ENCODE measurements at regions not wholly inside any gene's neighbourhood (a gene's known extent, or its start where the extent isn't known, plus 50 kb on each side); places are given as distances from the start of the nearest gene placed in this dataset.
A peak's percentile ranks its signal among the peaks of the same experiment; 100 is the strongest.

DNA sequence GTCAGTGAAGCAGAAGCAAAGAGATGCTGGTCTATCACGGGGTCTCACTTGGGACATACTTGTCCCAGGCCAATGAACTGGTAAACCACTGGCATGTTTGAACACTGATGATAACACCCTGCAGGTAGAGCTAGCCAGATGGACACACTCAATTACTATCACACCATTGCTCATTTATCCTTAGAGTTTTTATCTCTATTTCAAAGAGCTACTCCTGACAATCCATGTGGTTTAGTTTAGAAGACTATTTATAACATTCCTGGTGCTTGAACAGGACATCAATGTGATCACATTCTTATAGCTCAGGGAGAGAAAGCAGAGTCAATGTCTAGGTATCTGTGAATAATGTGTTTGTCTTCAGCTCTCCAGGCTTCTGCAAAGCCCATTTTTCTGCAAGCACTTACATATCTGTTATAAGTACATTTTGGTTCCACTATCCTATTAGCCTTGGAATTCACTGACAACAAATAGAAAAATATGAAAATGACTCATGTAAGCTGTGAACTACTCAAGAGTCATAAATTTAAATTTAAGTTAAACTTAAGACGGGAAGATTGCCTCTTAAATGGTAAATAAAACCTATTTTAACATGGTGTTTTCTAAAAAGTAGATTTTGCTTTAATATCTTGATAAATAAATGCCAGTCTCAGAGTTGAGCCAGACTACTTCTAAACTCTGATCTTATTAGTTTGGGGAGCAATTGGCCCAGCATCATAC, 106.7 kb upstream of the MBL2 start:
- TF ChIP-seq POLR2A (IDR thresholded peaks at IDR 0.05): no peak
- TF ChIP-seq, protein P1, sequence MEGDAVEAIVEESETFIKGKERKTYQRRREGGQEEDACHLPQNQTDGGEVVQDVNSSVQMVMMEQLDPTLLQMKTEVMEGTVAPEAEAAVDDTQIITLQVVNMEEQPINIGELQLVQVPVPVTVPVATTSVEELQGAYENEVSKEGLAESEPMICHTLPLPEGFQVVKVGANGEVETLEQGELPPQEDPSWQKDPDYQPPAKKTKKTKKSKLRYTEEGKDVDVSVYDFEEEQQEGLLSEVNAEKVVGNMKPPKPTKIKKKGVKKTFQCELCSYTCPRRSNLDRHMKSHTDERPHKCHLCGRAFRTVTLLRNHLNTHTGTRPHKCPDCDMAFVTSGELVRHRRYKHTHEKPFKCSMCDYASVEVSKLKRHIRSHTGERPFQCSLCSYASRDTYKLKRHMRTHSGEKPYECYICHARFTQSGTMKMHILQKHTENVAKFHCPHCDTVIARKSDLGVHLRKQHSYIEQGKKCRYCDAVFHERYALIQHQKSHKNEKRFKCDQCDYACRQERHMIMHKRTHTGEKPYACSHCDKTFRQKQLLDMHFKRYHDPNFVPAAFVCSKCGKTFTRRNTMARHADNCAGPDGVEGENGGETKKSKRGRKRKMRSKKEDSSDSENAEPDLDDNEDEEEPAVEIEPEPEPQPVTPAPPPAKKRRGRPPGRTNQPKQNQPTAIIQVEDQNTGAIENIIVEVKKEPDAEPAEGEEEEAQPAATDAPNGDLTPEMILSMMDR (IDR thresholded peaks at IDR 0.05): no peak
- no peak for ATAC-seq

GRCh38 chr10:52877451-52877850, 104.9 kb upstream of the MBL2 start:
- H3K4me3 ChIP-seq: no peak overlapping the region
- H3K36me3 ChIP-seq: no peaks in the 10 kb centered on the region
- DNase-seq: no peak
- ATAC-seq: peak; percentile 79 to 93 (median 85)
- TF ChIP-seq, protein P1 (IDR thresholded peaks at IDR 0.05): no peak
- no peak for TF ChIP-seq POLR2A (IDR thresholded peaks at IDR 0.05)
- H3K4me1 ChIP-seq: peaks cover 0 to 36% (median 7%) of the 10 kb centered on the region in 12 donors
- 32 to 44% (median 34%) methylated on average over 4 of the region's 4 CpGs for WGBS, 4 donors
- H3K27ac ChIP-seq: peak overlapping the region in 4 of 12 donors; percentile 12 to 37 (median 26)
- H3K27me3 ChIP-seq: no peaks in the 10 kb centered on the region
- H3K9me3 ChIP-seq: no peaks in the 10 kb centered on the region
- intact Hi-C loops (cut with DNase I): no loop called here

More for the DNA sequence above, 106.7 kb upstream of the MBL2 start:
- H3K4me3 ChIP-seq: no peak overlapping the region
- intact Hi-C loops (cut with DNase I): no loop called here
- no peaks in the 10 kb centered on the region for H3K27me3 ChIP-seq
- no peaks in the 10 kb centered on the region for H3K9me3 ChIP-seq
- DNase-seq: no peak
- peaks cover 0 to 35% (median 7%) of the 10 kb centered on the region in 12 donors for H3K4me1 ChIP-seq
- no peaks in the 10 kb centered on the region for H3K36me3 ChIP-seq
- WGBS, 4 donors: 56 to 82% (median 61%) methylated on average over 2 of the region's 2 CpGs
- H3K27ac ChIP-seq: no peak overlapping the region

DNA sequence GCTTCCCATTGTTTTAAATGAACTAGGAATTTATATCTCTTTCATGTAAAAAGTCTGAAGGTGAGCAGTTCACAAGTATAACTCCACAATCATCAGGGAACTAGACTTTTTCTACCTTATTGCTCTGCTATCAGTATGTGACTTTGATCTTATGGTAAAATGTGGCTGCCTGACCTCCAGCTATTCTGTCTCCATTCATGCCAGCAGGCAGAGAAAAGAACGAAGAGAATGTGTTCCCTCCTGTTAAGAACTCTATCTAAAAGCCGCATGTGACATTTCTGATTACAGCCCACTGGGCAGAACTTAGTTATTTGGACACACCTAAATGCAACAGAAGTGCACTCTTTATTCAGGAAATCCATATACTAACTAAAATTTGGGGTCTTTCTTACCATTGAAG, 102.8 kb upstream of the MBL2 start:
- 37 to 46% (median 42%) methylated on average over 2 of the region's 2 CpGs for WGBS, 4 donors
- intact Hi-C loops (cut with DNase I): no loop called here
- no peaks in the 10 kb centered on the region for H3K27me3 ChIP-seq
- no peak overlapping the region for H3K4me3 ChIP-seq
- peak in 3 of 4 donors; percentile 23 to 70 (median 60) for ATAC-seq
- TF ChIP-seq, protein P1 (IDR thresholded peaks at IDR 0.05): no peak
- no peak for TF ChIP-seq POLR2A (IDR thresholded peaks at IDR 0.05)
- H3K36me3 ChIP-seq: no peaks in the 10 kb centered on the region
- no peaks in the 10 kb centered on the region for H3K9me3 ChIP-seq
- no peak for DNase-seq
- H3K27ac ChIP-seq: peak overlapping the region in 5 of 12 donors; percentile 11 to 41 (median 26)
- H3K4me1 ChIP-seq: peaks cover 0 to 36% (median 7%) of the 10 kb centered on the region in 12 donors

GRCh38 chr10:52874581-52874980, 102.0 kb upstream of the MBL2 start:
- Histone ChIP-seq H3K27ac (no peak overlapping the region), H3K4me3 (no peak overlapping the region)

More at GRCh38 chr10:52874581-52874980, 102.0 kb upstream of the MBL2 start:
- Histone ChIP-seq H3K9me3 (no peaks in the 10 kb centered on the region), H3K27me3 (no peaks in the 10 kb centered on the region), H3K36me3 (no peaks in the 10 kb centered on the region), H3K4me1 (peaks cover 0 to 36% (median 4%) of the 10 kb centered on the region in 12 donors)
- no peak for TF ChIP-seq POLR2A (IDR thresholded peaks at IDR 0.05)
- no peak for ATAC-seq
- DNase-seq: no peak
- 62 to 89% (median 88%) methylated on average over 4 of the region's 4 CpGs for WGBS, 4 donors
- intact Hi-C loops (cut with DNase I): no loop called here

All from heart left ventricle (tissue), 16 donors.